SK-N-SH treated with all-trans-retinoic acid at 6 μM for 48 hours (cell line): ENCODE measurements at regions not wholly inside any gene's neighbourhood (a gene's known extent, or its start where the extent isn't known, plus 50 kb on each side); places are given as distances from the start of the nearest gene placed in this dataset.

ENCODE experiments used
- ARNTL ChIP-seq: fragments of 450-650 bp; formaldehyde crosslinking; IDR thresholded peaks from 2 replicates; pipeline ENCODE4 v1.5.0; 2020; ENCODE audit warnings: low read depth, mild to moderate bottlenecking, moderate library complexity, borderline replicate concordance
- BACH2 ChIP-seq: fragments of 250-450 bp; sonication (Bioruptor Pico); IDR thresholded peaks from 2 replicates; pipeline ENCODE4 v1.9.0; 2021; ENCODE audit warnings: mild to moderate bottlenecking, borderline replicate concordance
- CREB5 ChIP-seq: fragments of 250-450 bp; sonication (Bioruptor Pico); IDR thresholded peaks from 2 replicates; pipeline ENCODE4 v1.5.1; 2020; ENCODE audit warnings: low read depth, mild to moderate bottlenecking, moderate library complexity
- CSDC2 ChIP-seq: fragments of 250-450 bp; sonication (Bioruptor Pico); IDR thresholded peaks from 2 replicates; pipeline ENCODE4 v1.5.0; 2020; ENCODE audit warnings: mild to moderate bottlenecking, moderate library complexity
- CSRNP3 ChIP-seq: fragments of 250-450 bp; sonication (Bioruptor Pico); IDR thresholded peaks from 2 replicates; pipeline ENCODE4 v1.5.1; 2021; ENCODE audit warnings: mild to moderate bottlenecking, moderate library complexity
- ISL1 ChIP-seq: fragments of 250-450 bp; sonication (Bioruptor Pico); IDR thresholded peaks from 2 replicates; pipeline ENCODE4 v2.1.2; 2022; ENCODE audit warnings: mild to moderate bottlenecking, moderate library complexity
- OSR1 ChIP-seq: fragments of 250-450 bp; sonication (Bioruptor Pico); IDR thresholded peaks from 2 replicates; pipeline ENCODE4 v1.8.0; 2022; ENCODE audit warnings: moderate library complexity, mild to moderate bottlenecking, inconsistent platforms
- TCF4 ChIP-seq: fragments of 250-450 bp; sonication (Bioruptor Pico); IDR thresholded peaks from 2 replicates; pipeline ENCODE4 v1.8.0; 2021; ENCODE audit warnings: mild to moderate bottlenecking, moderate library complexity, borderline replicate concordance
- ZNF565 ChIP-seq: fragments of 450-650 bp; formaldehyde crosslinking; conservative IDR thresholded peaks from 2 replicates; pipeline ENCODE4 v1.5.0; 2020; ENCODE audit warnings: low read depth, mild to moderate bottlenecking, moderate library complexity
- ZNF70 ChIP-seq: fragments of 450-650 bp; formaldehyde crosslinking; IDR thresholded peaks from 2 replicates; pipeline ENCODE4 v1.5.0; 2020; ENCODE audit warnings: mild to moderate bottlenecking, moderate library complexity
- TF ChIP-seq, protein P1 (sequence below): fragments of 250-450 bp; sonication (Bioruptor Pico); IDR thresholded peaks from 2 replicates; pipeline ENCODE4 v1.8.0; 2020; ENCODE audit warnings: mild to moderate bottlenecking, moderate library complexity, borderline replicate concordance

- no peak for TF ChIP-seq CREB5
- TF ChIP-seq ISL1 (CRISPR knock-in tag) = no peak
- TF ChIP-seq CSRNP3 (CRISPR knock-in tag) = no peak
- no peak for TF ChIP-seq ARNTL (CRISPR knock-in tag)
- TF ChIP-seq TCF4 (CRISPR knock-in tag) = no peak
- no peak for TF ChIP-seq ZNF70 (CRISPR knock-in tag)
- no peak for TF ChIP-seq BACH2 (CRISPR knock-in tag)
- TF ChIP-seq ZNF565 (CRISPR knock-in tag) = no peak
- TF ChIP-seq, protein P1, sequence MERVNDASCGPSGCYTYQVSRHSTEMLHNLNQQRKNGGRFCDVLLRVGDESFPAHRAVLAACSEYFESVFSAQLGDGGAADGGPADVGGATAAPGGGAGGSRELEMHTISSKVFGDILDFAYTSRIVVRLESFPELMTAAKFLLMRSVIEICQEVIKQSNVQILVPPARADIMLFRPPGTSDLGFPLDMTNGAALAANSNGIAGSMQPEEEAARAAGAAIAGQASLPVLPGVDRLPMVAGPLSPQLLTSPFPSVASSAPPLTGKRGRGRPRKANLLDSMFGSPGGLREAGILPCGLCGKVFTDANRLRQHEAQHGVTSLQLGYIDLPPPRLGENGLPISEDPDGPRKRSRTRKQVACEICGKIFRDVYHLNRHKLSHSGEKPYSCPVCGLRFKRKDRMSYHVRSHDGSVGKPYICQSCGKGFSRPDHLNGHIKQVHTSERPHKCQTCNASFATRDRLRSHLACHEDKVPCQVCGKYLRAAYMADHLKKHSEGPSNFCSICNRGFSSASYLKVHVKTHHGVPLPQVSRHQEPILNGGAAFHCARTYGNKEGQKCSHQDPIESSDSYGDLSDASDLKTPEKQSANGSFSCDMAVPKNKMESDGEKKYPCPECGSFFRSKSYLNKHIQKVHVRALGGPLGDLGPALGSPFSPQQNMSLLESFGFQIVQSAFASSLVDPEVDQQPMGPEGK = no peak
- TF ChIP-seq OSR1 (CRISPR knock-in tag) = no peak
- TF ChIP-seq CSDC2 (CRISPR knock-in tag) = no peak
Observed at GRCh38 chr14:53591816-53592215, 364.8 kb downstream of the BMP4 start.
